Head of caudate nucleus (tissue), 42 donors: ENCODE measurements at regions not wholly inside any gene's neighbourhood (a gene's known extent, or its start where the extent isn't known, plus 50 kb on each side); places are given as distances from the start of the nearest gene placed in this dataset.
"Not testable (repeated sequence)": the region's sequence is repeated elsewhere in the genome, so short reads cannot be mapped to it uniquely, and the experiment has no call there.

Experiments
- DNase-seq, 42 donors: peaks; one replicate each; pipeline versions ENCODE4 v3.0.0 to v3.0.0-alpha.2; 2020 to 2021; ENCODE audit warnings: mixed read lengths in 7 of 42
- intact Hi-C: fragments of 100-400 bp; cut with DNase I; formaldehyde crosslinking; loops from one replicate; pipeline ENCODE4 v1.15.0; 2022

DNA sequence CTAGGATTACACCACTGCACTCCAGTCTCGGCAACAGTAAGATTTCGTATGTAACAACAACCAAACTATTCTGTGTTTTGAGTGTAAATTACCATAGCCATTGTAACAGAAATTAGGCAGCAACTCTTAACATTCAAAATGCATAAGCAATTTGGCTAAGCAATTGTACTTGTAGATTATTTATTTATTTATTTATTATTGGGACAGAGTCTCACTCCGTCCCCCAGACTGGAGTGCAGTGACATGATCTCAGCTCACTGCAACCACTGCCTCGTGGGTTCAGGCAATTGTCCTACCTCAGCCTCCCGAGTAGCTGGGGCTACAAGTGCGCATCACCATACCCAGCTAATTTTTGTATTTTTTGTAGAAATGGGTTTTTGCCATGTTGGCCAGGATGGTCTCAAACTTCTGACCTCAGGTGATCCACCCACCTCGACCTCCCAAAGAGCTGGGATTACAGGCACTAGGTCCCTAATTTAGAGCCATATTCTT, 1507.1 kb upstream of the TPTE start:
- intact Hi-C loops = not testable (repeated sequence)
- peak in 1 of 42 donors; percentile 41 for DNase-seq

DNA sequence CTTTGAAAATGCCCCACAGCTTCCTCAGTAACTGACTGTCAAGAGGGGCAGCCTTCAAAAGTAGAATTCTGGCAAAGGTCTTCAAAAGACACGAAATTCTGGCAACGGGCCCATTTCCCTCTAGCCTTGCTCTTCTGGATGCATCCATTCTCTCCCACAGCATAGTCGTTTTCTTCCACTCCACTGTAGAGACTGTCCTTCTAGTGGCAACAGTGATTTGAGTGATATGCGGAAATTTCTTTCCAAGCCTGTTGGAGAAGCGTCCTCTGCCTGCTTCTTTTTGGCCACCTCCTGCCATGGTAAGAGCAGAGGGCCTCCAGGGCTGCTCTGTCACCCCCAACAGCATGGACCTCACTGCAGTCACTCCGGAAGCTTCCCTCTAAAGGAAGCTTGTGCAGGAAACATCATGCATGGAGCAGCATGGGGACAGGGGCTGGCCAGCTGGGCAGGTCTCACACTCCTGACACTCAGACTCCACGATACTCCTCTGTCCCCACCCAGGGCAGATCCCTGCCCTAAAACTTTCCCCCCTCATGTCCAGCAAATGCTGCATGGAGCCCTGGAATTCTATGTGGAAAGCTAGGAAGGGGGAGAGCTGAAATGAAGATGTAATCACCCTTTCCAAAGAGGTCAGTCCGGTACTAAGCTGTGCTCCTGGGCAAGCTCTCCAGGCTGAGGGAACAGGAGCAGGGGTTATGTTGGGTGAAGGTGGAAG, 1505.7 kb upstream of the TPTE start:
- DNase-seq, intact Hi-C loops: not testable (repeated sequence)

DNA sequence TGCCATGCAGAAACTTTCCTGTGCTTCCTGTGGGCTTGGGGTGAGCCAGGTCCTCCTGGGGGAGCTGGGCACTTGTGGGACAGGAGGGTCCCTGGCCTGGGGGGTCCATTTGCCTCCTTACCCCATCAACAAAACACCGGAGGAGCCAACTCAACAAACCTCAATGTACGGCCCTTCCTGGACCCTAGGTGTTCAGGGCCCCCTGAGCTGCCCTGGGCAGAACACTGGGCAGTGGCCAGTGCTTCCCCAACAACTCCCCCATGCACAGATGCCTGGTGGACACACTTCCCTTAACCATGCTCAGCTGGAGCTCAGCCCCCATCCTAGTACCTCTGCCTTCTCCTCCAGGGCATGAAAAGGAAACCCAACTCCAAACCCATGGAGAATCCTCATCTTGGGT, 1504.2 kb upstream of the TPTE start:
- intact Hi-C loops = not testable (repeated sequence)
- DNase-seq = peak in 1 of 42 donors; percentile 42

DNA sequence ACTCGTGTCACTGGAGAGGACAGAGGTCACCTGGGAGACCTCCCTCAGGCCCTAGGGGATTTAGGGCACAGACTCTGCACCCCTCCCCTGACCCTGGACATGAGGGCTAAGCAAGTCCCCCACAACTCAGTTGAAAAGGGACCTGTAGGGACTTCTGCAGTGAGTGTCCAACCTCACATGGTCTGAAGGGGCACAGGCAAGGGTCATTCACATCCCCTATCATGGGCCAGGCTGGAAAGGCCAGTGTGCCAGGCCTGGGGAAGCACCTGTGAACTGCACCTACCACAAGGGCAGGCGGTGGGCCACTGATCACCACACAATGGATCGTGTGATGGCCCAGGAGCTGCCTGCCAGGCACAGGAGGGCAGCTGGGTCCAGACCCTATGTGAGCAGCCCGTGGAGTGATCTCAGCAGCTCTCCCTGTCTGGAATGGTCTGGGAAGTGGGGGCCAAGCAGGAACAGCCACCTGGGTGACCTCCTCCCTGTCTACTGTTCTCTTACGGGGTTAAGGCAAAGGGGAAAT, 1502.6 kb upstream of the TPTE start:
- intact Hi-C loops = not testable (repeated sequence)
- DNase-seq = peak in 1 of 42 donors; percentile 41

DNA sequence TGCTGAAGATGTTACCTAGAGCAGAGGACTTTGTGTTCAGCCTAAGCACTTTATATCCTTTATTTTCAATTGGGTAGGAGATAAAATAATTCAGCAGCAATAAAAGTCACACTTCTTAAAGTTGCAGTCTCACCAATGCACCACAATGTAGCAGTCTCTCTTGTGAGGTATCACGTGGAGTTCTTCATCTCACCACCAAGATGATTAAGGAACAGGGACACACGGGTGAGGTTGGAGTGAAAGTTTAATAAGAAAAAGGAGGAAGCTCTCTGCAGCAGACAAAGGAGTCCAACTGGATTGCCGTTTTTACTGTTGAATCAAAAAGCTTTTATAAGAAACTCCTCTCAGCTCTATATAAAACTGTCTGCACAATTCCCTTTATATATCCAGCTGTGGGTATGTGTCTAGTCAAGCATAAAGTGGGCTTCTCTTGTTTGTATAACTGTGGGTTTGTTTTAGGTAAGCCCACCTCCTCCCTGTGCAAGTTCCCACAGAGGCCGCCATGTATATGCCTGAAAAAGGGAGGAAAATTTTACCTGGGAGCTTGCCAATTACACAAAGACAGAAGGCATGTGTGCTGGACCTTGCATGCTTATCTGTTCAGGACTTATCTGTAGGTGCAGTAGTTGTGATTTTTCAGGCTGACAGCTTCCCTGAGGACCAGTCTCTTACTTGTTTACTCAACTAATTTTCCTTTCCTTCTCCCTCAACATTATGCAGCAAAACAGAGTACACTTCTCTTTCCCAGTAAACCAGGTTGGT, 1497.2 kb upstream of the TPTE start:
- DNase-seq, intact Hi-C loops: not testable (repeated sequence)

DNA sequence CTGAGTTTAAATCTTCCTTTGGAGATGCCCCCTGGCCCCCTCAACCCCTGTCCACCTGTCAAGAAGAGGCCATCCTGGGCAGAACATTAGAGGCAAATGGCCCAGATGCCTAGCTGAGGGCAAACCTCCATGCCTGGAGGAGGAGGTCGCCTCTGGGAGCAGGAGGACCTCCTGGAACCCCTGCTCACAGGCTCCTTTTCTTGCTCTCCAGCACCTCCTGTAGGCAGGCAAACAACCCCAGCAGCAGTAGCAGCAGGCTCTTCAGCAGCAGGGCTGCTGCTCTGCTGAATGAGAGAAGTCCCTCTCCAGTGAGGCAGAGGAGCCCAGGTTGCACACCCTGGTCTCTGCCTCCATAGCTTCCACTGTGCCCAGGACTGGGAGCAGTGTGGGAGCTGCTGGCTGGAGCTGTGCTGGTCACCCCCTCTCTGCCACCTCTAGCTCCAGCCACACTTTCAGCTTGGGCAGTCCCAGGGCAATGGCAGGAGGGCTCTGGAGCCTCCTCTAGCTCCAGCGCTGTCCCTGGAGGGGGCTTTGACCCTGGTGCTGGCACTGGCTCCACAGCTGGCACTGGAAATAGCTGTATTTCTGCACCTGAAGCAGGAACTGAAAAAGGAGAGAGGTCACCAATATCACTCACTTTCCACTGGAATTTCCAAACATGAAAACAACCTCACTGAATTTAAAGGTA, 1494.5 kb upstream of the TPTE start:
- intact Hi-C loops = not testable (repeated sequence)
- DNase-seq = peak in 2 of 42 donors; percentile 36 to 40

DNA sequence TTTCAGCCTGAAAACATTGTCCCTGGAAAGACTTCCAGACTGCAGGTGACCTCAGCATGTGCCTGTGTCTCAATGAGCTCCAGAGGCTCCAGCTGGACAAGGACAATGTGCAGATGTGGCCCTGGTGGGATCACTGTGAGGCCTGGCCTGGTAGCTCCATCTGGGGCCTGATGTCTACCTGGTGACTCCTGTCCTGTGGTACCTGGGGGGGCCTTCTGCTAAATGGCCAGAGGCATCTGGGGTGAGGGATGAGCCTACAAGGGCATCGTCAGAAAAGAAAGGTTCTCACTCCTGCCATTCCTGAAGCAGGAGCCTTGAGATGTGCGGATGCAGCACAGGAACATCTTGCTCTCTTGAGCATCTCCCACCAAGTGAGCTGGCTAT, 1494.0 kb upstream of the TPTE start:
- peak in 2 of 42 donors; percentile 34 to 45 for DNase-seq
- intact Hi-C loops = not testable (repeated sequence)

DNA sequence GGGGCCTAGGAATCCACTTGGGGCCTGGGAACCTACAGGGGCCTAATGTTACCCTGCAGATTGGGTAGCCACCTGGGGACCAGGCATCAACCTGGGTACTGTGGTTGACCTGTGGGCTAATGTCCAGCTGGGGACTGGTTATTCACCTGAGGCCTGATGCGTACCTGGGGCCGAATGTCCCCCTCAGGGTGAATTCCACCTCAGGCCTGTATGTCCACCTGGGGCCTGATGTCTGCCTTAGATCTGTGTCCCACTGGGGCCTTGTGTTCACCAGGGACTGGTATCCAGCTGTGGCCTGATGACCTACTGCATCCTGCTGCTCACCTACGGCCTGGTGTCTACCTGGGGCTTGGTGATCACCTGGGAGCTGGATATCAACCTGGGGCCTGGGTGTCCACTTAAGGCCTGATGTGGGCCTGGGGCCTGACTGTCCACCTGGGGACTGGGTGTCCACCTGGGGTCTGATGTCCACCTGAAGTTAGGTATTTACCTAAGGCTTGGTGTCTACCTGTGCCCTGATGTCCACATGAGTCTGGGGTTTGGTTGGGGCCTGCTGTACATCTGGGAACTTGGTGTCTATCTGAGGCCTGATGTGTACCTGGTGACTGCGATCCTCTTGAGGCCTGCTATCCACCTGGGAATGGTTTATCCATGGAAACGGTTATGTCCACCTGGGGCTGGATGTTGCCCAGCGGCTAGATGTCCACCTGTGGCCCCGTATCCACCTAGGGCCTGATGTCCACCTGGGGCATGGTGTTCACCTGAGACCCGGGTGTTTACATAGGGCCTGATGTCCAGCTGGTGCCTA, 1492.6 kb upstream of the TPTE start:
- intact Hi-C loops = not testable (repeated sequence)
- peak in 2 of 42 donors; percentile 40 to 41 for DNase-seq

DNA sequence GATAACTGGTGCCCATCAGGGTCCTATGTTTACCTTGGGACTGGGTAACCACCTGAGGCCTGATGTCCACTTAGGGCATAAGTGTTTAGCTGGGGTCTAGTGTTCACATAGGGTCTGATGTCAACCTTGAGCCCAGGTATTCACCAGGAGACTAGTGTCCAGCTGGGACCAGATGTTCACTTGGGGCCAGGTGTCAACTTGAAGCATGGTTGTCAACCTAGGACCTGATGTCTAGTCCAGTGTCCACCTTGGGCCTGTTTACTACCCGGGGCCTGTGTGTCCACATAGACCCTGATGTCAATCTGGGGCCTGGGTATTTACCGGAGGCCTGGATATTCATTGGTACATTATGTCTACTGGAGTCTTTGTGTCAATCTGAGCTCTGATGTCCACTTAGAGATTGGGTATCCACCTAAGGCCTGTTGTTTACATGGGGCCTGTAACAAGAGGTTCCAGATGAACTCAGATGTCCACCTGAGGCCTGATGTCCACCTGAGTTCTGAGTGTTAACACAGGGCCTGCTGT, 1491.2 kb upstream of the TPTE start:
- DNase-seq = peak in 1 of 42 donors; percentile 25
- intact Hi-C loops = not testable (repeated sequence)

DNA sequence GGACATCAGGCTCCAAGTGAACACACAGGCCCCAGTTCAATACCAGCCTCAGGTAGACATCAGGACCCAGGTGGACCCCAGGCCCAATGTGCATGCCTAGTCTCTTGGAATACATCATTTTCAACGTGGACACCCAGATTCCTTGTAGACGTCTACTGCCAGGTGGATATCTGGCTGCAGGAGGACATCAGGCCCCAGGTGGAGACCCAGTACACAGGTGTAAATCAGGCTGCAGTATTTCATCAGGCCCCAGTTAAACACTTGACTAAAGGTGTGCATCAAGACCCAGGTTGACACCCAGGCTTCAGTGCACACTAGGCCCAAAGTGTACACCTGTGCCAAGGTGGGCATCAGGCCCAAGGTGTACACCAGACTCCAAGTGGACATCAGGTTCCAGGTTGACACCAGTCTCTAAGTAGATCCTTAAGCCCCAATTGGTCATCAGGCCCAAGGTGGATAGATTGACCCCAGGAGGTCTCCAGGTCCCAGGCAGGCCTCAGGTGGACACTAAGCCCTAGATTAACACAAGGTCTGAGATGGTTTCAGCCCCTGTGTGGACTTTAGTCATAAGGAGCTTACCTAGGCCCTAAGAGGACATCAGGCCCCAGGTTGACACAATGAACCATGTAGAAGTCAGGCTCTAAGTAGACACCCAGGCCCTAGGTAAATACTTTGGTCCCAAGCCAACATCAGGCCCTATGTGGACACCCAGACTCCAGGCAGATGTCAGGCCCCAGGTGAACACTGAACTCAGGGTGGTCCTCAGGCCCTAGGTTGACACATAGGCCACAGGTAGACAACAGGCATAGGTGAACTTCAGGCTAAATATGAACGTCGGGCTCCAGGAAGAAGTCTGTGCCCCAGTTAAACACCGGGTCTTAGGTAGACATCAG, 1489.7 kb upstream of the TPTE start:
- intact Hi-C loops = not testable (repeated sequence)
- peak in 1 of 42 donors; percentile 24 for DNase-seq

DNA sequence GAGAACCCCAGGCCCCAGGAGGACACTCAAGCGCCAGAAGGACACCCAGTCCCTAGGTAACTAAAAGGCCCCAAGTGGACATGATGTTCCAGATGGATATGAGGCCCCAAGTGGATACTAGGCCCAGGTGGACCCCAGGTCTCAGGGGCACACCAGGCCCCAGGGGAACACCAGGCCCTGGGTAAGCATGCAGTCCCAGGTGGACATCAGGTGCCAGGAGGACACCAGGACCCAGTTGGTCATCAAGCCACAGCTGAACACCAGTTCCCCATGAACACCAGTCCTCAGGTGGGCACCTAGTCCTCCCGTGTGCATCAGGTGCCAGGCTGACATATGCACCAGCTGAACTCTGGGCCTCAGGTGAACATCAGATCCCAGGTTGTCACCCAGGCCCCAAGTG, 1488.8 kb upstream of the TPTE start:
- not testable (repeated sequence) for DNase-seq

DNA sequence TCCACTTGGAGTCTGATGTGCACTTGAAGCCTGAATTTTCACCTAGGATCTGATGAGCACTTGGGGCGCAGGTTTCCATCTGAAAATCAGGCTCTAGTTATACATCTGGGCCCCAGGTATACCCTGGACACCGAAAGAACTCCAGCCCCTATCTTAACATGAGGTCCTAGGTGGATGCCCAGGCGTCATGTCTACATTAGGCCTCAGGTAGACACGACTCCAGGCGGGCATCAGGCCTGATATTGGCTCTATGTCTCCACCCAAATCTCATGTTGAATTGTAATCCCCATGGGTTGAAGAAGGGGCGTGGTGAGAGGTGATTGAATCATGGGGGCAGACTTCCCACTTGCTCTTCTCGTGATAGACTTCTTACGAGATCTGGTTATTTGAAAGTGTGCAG, 1488.1 kb upstream of the TPTE start:
- peak in 2 of 42 donors; percentile 35 to 42 for DNase-seq
- intact Hi-C loops = not testable (repeated sequence)

More for the DNA sequence above, 1488.8 kb upstream of the TPTE start:
- intact Hi-C loops = not testable (repeated sequence)

DNA sequence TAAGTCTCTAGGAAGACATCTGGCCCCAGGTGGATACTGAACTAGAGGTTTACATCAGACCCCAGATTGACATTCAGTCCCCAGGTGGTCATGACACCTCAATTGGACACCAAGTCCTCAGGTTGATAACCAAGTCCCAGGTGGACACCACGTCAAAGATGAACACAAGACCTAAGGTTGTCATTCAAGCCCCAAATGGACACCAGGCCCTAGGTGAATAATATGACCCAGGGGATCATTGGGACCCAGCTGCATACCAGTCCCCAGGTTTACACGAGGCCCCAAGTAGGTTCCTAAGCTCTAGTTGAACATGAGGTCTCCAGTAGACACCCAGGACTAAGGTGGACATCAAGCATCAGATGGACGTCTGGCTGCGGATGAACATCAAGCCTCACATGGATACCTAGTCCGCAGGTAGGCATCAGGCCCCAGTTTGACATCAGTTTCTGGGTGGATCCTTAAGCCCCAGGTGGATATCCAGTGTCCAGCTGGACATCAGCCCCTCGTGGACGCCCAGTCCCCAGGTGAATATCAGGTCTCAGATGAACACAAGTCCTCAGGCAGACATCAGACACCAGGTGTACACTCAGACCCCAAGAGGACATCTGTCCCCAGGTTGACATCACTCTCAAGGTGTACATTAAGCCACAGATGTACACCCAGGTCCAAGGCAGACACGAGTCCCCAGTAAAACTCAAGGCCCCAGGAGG, 1486.7 kb upstream of the TPTE start:
- intact Hi-C loops = not testable (repeated sequence)
- DNase-seq = peak in 2 of 42 donors; percentile 32 to 39

DNA sequence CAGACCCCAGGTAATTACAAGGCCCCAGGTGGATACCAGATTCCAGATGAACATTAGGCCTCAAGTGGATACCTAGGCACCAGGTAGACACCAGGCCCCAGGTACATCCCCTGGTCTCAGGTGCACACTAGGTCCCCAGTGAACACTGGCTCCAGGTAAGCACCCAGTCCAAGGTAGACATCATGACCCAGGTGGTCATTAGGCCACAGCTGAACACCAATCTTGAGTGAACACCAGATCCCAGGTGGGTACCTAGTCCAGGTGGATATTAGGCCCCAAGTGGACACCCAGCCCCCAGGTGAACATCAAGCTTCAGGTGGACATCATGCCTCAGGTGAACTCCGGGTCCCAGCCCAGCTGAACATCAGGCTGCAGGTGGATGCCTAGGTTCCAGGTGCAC, 1486.2 kb upstream of the TPTE start:
- intact Hi-C loops = not testable (repeated sequence)
- DNase-seq = peak in 1 of 42 donors; percentile 21

DNA sequence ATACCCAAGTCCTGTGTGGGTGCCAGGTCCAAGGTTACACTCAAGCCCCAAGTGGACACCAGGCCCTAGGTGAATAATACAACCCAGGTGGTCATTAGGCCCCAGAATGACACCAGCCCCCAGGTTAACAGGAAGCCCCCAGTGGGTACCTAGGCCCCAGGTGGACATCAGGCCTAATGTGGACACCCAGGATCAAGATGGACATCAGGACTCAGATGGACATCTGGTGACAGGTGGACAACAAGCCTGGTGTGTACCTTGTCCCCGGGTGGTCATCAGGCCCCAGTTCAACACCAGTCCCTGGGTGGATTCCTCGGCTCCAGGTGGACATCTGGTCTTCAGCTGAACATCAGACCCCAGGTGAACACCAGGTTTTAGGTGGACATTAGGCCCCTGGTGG, 1485.4 kb upstream of the TPTE start:
- DNase-seq, intact Hi-C loops: not testable (repeated sequence)

DNA sequence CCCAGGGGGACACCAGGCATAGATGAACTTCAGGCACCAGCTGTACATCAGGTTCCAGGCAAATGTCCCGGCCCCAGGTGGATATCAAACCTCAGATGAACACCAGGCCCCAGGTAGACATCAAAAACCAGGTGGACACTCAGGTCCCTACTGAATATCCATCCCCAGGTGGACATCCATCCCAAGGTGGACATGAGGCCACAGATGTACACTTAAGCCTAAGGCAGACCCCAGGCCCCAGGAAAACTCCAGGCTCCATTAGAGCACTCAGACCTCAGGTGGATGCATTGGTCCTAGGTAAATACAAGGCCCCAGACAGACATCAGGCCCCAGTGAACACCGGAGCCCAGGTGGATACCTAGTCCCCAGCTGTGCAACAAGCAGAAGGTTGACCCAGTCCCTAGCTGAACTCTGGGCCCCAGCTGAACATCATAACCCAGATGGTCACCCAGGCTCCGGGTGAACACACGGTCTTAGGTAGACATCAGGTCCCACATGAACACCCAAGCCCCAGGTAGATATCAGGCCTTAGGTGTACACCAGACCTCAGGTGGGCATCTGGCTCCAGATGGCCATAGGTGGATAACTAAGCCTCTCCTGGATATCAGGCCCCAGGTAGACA, 1484.3 kb upstream of the TPTE start:
- DNase-seq = peak in 2 of 42 donors; percentile 26 to 38
- intact Hi-C loops = not testable (repeated sequence)
